Frontal cortex (tissue), 4 donors: ENCODE measurements at regions not wholly inside any gene's neighbourhood (a gene's known extent, or its start where the extent isn't known, plus 50 kb on each side); places are given as distances from the start of the nearest gene placed in this dataset. TPM values are rescaled to one million over a fixed set of nuclear protein-coding genes. Genes with fewer than 3 reads are reported as not detected.
"Not testable (repeated sequence)": the region's sequence is repeated elsewhere in the genome, so short reads cannot be mapped to it uniquely, and the experiment has no call there.

Experiments used
- DNase-seq, 2 donors: peaks; one replicate each; pipeline ENCODE4 v3.0.0; 2012; ENCODE audit warnings: low spot score in 2 of 2
- FAIRE-seq: peaks from 2 replicates; lab custom pipeline; 2012; peaks lifted over from hg19 to GRCh38; lab: Jason Lieb, UNC
- small RNA-seq: library from RNA; depleted of rRNA; stranded (forward); fragments of <200 nt; gene quantifications from one replicate; pipeline ENCODE3, GENCODE V24; 2014
- donor health status: control.
- donor health status: control.
- donor health status: control.

- DNase-seq = no peak
- no peak for FAIRE-seq
Observed at GRCh38 chr15:79728867-79729266, 167.9 kb downstream of the MTHFS start.

GRCh38 chr15:79736435-79737000 lies 160.3 kb downstream of the MTHFS start:
- FAIRE-seq = no peak
- no peak for DNase-seq

DNA sequence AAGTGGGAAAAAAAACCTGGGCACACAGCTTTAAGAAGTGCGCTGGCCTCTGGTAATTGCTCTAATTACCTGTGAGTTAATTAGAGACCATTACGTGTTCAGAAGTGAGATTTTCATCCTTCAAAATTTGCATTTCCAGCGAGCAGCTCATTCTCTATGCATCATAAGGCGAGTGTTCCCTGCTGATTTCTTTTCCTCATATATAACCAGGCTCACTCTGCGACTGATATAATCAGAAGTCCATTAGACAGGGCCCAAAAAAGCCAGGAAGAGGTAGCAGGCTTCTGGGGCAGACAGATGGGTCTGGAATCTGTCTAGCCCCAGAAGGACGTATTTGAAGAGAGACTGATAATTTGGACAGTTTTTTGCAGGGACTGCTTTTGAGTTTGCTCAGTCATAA lies 158.7 kb downstream of the MTHFS start:
- DNase-seq = no peak
- no peak for FAIRE-seq

DNA sequence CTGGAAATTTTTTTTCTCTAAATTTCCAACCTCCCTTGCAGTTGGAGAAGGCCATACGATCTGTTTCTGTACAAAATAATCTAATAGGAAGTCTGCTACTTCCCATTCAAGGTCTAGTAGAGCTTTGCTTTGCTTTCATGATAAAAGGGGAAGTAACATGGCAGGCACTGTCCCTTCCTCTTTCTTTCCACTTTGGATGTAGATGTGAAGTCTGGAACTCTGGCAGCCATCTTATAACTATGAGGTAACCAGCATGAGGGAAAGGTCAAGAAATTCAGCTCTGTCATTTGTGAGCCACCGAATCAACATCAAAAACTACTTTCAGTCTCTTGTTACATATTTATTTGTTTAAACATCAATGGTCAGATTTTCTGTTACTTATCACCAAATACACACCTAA lies 156.3 kb downstream of the MTHFS start:
- DNase-seq (no peak), FAIRE-seq (no peak)

- FAIRE-seq = no peak
- DNase-seq = no peak
Observed at GRCh38 chr15:79743032-79743431, 153.8 kb downstream of the MTHFS start.

- not testable (repeated sequence) for FAIRE-seq, DNase-seq
Observed at GRCh38 chr15:79744485-79744884, 152.3 kb downstream of the MTHFS start.

DNA sequence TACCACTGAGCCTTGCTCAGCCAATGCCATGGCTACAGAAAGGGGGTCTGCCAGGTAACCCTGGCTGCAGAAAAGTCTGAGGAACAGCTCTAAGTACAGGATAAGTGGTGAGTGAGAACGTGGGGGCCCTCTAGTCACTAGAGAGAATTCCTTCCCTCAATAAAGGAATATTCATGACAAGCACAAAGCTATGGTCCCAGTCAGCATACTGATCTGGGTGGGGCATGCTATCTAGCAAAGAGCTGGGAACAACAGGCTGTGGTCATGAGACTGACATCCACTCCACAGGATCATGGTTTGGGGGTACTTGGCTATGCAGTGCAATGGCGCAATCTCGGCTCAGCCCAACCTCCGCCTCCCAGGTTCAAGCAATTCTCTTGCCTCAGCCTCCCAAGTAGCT lies 140.4 kb downstream of the MTHFS start:
- FAIRE-seq = no peak

DNA sequence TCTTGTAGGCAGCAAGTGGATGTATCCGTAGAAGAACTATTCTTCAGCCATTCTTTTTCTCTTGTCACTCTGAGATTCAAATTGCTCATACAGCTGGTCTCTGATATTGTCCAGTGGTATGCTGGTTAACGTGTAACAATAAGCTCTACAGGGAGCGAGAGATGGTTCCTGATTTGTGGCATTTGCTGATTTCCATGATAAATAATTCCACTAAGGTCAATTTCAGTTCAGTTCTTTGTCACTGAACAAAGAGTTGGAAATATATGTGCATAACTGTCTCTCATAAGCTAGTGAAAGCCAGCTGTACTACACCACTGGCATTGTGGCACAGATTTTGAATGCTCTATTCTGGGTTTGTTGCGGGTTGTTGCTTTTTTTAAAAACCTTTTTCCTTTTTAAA lies 131.7 kb downstream of the MTHFS start:
- FAIRE-seq (no peak), DNase-seq (no peak)

More for the DNA sequence above, 140.4 kb downstream of the MTHFS start:
- no peak for DNase-seq

- DNase-seq (no peak), FAIRE-seq (no peak)
Observed at GRCh38 chr15:79769069-79769481, 127.7 kb downstream of the MTHFS start.

GRCh38 chr15:79769933-79770759 lies 126.7 kb downstream of the MTHFS start:
- FAIRE-seq (no peak), DNase-seq (no peak)

DNA sequence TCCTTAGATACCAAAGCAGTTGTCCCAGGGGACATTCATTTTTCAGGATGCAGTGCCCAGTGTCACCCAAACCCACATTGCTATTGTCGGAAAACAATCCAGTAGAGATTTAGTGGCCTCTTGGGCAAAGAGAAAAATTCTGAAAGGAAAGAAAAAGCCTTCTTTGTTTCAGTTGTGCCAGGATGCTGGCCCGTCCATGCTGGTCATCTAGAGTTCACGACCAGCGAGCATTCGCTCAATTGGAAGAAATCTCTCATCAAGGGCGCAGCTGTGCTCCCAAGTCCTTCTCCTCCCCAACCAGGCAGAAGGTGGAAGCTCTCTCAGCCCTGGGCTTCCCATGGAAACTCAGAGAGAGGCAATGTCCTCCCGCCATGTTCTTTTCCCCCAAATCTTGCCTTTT lies 123.7 kb downstream of the MTHFS start:
- FAIRE-seq (no peak), DNase-seq (no peak)

DNA sequence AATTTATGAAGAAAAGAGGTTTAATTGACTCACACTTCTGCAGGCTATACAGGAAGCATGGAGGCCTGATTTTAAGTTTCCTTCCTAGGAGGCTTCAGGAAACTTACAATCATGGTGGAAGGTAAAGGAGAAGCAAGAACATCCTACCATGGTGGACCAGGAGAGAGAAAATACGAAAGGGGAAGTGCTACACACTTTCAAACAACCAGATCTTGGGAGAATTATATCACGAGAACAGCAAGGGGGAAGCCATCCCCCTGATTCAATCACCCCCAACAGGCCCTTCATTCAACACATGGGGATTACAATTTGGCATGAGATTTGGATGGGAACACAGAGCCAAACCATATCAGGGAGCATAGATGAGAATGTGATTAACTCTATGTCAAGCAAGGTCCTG lies 121.0 kb downstream of the MTHFS start:
- FAIRE-seq (no peak), DNase-seq (no peak)

- DNase-seq (no peak), FAIRE-seq (no peak)
Observed at GRCh38 chr15:79777916-79778315, 118.9 kb downstream of the MTHFS start.

GRCh38 chr15:79778378-79778990 lies 118.3 kb downstream of the MTHFS start:
- DNase-seq = no peak
- FAIRE-seq = no peak

DNA sequence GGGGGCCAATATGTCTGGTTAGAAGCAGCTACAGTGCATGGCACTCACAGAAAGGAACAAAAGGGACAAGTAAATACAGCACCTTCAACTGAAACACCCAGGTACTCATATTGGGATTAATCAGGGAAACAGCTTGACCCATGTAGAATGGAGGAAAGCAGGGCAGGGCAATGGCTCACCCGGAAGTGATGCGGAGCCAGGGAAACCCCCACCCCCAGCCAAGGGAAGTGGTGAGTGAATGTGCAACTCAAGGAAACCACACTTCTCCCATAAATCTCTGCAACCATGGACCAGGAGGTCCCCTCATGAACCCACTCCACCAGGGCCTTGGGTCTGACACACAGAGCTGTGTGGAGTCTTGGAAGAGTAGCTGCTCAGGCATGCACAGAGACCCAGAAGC lies 117.1 kb downstream of the MTHFS start:
- DNase-seq (no peak), FAIRE-seq (no peak)

DNA sequence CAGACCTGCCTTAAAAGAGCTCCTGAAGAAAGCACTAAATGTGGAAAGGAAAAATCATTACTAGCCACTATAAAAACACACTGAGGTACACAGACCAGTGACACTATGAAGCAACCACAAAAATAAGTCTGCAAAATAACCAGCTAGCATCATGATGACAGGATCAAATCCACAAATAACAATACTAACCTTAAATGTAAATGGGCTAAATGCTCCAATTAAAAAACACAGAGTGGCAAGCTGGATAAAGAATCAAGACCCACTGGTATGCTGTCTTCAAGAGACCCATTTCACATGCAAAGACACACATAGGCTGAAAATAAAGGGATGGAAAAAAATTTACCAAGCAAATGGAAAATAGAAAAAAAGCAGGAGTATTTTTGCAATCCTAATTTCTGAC lies 114.5 kb downstream of the MTHFS start:
- DNase-seq, FAIRE-seq: not testable (repeated sequence)

Small RNA genes lying in the stretch of these regions (small RNA-seq; reads per million reads assigned to genes)
- not detected for gene AC026826.2
- gene AC026826.3 = not detected
